ENCODE measurements at regions not wholly inside any gene's neighbourhood (a gene's known extent, or its start where the extent isn't known, plus 50 kb on each side); places are given as distances from the start of the nearest gene placed in this dataset.

DNA sequence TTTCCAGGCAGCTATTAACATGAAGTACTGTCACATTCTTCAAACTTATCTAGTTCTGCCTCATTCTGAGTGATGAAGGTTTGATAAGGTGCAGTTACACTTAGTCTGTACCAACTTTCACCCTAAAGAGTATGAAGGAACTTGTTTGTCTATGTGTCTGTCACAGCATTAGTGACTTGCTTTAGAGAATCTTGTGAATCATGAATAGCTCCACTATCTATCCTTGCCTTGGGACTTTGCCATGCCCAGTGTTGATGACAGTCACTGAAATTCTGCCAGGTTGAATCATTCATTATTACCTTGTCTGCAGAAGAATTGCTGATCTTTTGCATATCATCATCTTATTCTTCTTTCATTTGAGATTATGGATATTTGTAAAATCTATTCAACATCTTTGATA is 50.9 kb upstream of the A1CF start:
- DNase-seq = no peak

GRCh38 chr10:50937230-50937907 is 51.9 kb upstream of the A1CF start:
- DNase-seq = no peak

- DNase-seq = no peak
Measured at GRCh38 chr10:50941629-50942028, 56.2 kb upstream of the A1CF start.

GRCh38 chr10:50946991-50947781 is 61.8 kb upstream of the A1CF start:
- DNase-seq = no peak

GRCh38 chr10:50951365-50951764 is 65.9 kb upstream of the A1CF start:
- no peak for DNase-seq

GRCh38 chr10:50961297-50961696 is 75.9 kb upstream of the A1CF start:
- no peak for DNase-seq

GRCh38 chr10:50963063-50963462 is 77.6 kb upstream of the A1CF start:
- no peak for DNase-seq

DNA sequence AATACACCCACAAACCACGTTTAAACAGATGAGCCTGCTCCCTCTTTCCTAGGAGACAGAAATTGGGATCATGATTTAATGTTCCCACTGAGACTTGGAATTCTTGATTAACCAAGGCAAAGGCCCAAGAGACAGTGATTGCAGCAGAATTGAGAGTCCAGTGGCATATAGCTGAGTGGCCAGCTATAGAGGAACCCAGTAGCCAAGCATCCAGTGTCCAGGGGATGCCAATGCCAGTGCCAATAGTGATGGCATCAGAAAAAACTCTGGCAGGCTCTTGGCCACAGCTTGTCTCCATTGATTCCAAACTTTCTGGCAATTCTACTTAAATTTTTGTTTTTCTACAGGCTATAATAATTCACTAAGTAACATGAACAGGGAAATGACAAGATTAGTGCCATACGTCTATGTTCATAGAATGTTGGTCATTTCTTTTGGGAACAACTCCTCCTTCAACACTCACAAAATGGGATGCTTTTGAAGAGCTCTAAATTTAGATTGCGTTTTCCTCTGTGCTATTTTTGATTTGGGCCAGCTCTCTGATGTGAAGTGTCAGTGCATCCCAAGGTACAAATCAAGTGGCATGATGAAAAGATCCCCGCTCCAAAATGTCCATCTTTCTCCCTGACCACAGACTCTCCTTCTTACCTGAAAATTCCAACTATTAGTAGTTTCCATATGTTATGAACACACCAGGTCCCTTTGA is 83.1 kb upstream of the A1CF start:
- no peak for DNase-seq

GRCh38 chr10:50972591-50972990 is 87.2 kb upstream of the A1CF start:
- no peak for DNase-seq

DNA sequence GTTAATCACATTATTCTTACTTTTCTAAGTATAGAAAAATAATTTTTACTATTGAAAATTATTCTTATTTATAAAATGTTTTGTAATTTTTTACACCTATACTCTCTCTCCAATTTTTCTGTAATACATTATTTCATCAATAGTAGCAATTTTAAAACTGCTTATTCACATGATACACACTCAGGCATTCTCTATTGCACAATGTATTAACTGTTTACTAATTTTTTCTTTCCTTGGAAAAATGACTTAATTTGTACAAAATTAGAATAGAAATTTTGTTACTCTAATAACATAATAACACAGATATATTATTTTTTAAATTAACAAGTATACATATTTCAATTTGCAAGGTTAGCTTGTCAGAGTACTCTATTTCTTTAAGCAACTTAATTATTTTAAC is 92.9 kb upstream of the PRKG1 start:
- DNase-seq = no peak

DNA sequence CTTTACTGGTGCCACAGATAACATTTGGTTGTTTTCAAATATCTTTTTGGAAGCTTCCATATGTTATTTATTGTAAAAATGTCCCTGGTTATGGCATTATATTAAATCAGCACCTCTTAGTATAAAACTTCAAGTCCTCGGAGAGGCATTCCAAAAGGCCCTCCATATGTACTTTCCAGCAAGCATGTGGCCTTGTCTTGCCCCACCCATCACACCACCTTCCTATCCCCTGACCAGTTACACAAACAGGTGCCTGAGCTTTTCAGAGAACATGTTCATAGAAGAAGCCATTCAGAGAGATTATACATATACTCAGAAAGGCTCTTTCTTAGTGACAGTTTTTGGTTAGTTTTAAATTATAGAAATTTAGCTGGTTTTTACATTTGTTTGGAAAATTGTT is 92.4 kb upstream of the PRKG1 start:
- DNase-seq = no peak

GRCh38 chr10:50982989-50983388 is 91.3 kb upstream of the PRKG1 start:
- no peak for DNase-seq

GRCh38 chr10:50987934-50988333 is 86.4 kb upstream of the PRKG1 start:
- DNase-seq = no peak

DNA sequence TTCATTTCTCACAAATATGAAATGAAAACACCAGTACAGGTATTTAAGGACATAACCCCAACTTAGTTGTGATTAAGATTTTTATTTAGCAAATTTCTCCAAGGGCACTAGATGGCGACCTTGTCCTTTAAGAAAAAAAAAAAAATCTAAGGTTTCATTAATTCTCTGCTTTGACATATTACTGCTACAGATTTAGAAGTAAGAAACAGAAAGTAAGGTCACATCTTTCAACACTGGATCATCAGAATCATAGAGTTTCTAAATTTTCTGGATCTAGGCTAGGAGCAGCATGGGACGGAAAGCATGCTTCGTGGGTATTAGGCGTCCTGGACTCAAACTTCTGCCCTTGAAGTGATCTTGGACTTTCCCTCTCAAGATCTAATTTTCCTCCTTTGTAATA is 85.5 kb upstream of the PRKG1 start:
- no peak for DNase-seq

DNA sequence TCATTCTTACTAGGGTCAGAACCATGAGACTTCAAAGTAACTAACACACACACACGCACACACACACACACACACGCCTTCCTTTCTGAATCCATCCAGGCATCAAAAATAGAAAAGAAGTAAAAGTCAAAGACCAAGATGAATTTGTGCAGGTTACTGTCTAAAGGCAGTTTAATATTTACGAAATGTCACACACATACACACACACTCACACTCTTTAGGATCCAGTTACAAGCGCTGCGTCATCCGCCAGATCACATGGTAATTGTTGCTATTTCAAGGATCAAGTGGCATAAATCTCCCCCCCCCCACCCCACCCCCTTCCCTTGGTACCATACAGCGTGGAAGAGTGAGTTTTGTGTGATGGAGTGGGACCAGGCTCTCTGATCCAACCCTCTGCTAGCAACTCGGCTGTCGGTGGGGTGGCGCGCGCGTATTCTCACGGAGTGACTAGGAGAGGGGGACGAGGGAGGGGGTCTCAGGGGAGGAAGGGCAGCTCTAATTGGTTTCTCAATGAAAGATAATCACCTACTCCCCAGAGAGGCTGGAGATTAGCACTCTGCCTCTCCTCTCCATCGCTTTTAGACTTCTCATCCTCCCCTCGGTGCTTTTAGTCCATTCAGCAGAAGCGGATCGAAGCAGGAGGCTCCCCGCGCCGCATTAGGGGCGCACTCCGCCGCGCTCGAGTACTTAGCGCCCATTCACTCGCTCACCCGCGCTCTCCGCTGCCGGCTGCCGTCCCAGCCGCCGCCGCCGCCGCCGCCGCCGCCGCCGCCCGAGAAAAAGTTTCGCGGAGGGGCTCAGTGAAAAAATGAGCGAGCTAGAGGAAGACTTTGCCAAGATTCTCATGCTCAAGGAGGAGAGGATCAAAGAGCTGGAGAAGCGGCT is 83.5 kb upstream of the PRKG1 start:
- no peak for DNase-seq

- no peak for DNase-seq
Measured at GRCh38 chr10:50991456-50992355, 82.6 kb upstream of the PRKG1 start.

GRCh38 chr10:50992356-50992901 is 81.9 kb upstream of the PRKG1 start:
- DNase-seq = no peak

GRCh38 chr10:50992972-50993766 is 81.1 kb upstream of the PRKG1 start:
- no peak for DNase-seq

- no peak for DNase-seq
Measured at GRCh38 chr10:50993771-50994251, 80.5 kb upstream of the PRKG1 start.

- DNase-seq = no peak
Measured at GRCh38 chr10:50997461-50997860, 76.8 kb upstream of the PRKG1 start.

DNA sequence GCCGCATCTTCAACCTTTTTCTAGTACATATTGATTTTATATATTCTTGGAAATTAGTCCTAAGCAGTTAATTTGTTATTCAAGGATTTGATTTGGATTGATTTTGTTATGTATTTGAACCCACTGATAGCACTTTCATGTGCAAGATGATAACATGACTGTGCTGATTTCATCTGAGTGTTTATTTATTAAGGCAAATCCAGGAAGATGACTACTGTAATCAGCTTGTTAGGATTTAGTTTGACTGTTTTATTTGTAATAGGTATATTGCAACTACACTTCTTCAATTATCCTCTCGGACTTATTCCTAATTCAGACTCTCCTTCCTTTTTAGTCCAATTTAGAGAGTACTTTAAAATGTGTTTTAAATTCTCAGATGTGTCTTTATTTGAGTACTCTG is 75.1 kb upstream of the PRKG1 start:
- DNase-seq = no peak

All from CD4-positive, alpha-beta T cell treated with Interleukin-4 for 4 hours (primary cell).